ENCODE measurements at regions not wholly inside any gene's neighbourhood (a gene's known extent, or its start where the extent isn't known, plus 50 kb on each side); places are given as distances from the start of the nearest gene placed in this dataset.
"Not testable (repeated sequence)": the region's sequence is repeated elsewhere in the genome, so short reads cannot be mapped to it uniquely, and the experiment has no call there.

GRCh38 chr11:129763569-129763968 is 52.1 kb upstream of the TMEM45B start:
- TF ChIP-seq, protein P1, sequence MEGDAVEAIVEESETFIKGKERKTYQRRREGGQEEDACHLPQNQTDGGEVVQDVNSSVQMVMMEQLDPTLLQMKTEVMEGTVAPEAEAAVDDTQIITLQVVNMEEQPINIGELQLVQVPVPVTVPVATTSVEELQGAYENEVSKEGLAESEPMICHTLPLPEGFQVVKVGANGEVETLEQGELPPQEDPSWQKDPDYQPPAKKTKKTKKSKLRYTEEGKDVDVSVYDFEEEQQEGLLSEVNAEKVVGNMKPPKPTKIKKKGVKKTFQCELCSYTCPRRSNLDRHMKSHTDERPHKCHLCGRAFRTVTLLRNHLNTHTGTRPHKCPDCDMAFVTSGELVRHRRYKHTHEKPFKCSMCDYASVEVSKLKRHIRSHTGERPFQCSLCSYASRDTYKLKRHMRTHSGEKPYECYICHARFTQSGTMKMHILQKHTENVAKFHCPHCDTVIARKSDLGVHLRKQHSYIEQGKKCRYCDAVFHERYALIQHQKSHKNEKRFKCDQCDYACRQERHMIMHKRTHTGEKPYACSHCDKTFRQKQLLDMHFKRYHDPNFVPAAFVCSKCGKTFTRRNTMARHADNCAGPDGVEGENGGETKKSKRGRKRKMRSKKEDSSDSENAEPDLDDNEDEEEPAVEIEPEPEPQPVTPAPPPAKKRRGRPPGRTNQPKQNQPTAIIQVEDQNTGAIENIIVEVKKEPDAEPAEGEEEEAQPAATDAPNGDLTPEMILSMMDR (IDR thresholded peaks at IDR 0.05), result not testable (repeated sequence)
- TF ChIP-seq POLR2A (IDR thresholded peaks at IDR 0.05), result not testable (repeated sequence)

Data from thyroid gland (tissue), 4 donors.